ENCODE measurements at regions not wholly inside any gene's neighbourhood (a gene's known extent, or its start where the extent isn't known, plus 50 kb on each side); places are given as distances from the start of the nearest gene placed in this dataset.

DNA sequence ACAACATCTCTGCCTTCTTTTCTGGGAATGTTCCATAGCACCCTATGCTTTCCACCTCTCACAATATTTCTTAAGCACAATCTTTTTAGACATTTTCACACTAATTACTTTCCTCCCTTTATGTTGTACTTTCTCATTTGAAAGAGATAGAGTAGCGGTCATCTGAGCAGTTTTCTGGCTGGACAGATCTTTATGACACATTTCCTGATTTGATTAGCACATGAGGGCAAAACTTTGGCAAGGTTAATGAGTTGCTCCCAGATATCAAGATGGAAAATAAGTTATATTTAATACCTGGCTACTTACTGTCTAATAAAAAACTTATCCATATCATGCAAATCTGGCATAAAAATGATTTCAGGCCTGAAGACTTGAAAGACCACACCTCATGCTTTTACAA is 723.9 kb downstream of the SOCS6 start:
- DNase-seq (no peak), FAIRE-seq (no peak)
- Histone ChIP-seq H3K27ac (ENCODE audit: low read depth in 2 of 2, low read length in 2 of 2) (no peak overlapping the region), H3K4me1 (ENCODE audit: control insufficient read depth in 2 of 3, insufficient read depth in 2 of 3, low read depth in 1 of 3, low read length in 3 of 3) (no peaks in the 10 kb centered on the region), H3K9me3 (ENCODE audit: control insufficient read depth in 2 of 3, insufficient read depth in 1 of 3, low read length in 3 of 3) (no peaks in the 10 kb centered on the region), H3K9ac (ENCODE audit: low read length in 3 of 3) (no peak overlapping the region), H3K27me3 (ENCODE audit: control insufficient read depth, insufficient read depth, low read length) (no peaks in the 10 kb centered on the region), H3K4me3 (ENCODE audit: low read length in 3 of 3) (no peak overlapping the region), H3K36me3 (ENCODE audit: control insufficient read depth in 2 of 3, insufficient read depth in 3 of 3, low read length in 3 of 3) (no peaks in the 10 kb centered on the region)
- no peak for TF ChIP-seq CTCF (IDR thresholded peaks at IDR 0.05; ENCODE audit: borderline replicate concordance, extremely low read depth, insufficient read depth)
- intact Hi-C loops (cut with DNase I), result no loop called here

- Histone ChIP-seq H3K4me3 (ENCODE audit: low read length in 3 of 3) (no peak overlapping the region), H3K36me3 (ENCODE audit: control insufficient read depth in 2 of 3, insufficient read depth in 3 of 3, low read length in 3 of 3) (no peaks in the 10 kb centered on the region), H3K4me1 (ENCODE audit: control insufficient read depth in 2 of 3, insufficient read depth in 2 of 3, low read depth in 1 of 3, low read length in 3 of 3) (no peaks in the 10 kb centered on the region), H3K27ac (ENCODE audit: low read depth in 2 of 2, low read length in 2 of 2) (no peak overlapping the region), H3K9me3 (ENCODE audit: control insufficient read depth in 2 of 3, insufficient read depth in 1 of 3, low read length in 3 of 3) (no peaks in the 10 kb centered on the region), H3K9ac (ENCODE audit: low read length in 3 of 3) (no peak overlapping the region), H3K27me3 (ENCODE audit: control insufficient read depth, insufficient read depth, low read length) (no peaks in the 10 kb centered on the region)
- FAIRE-seq, result no peak
- TF ChIP-seq CTCF (IDR thresholded peaks at IDR 0.05; ENCODE audit: borderline replicate concordance, extremely low read depth, insufficient read depth), result no peak
- DNase-seq, result no peak
- intact Hi-C loops (cut with DNase I), result no loop called here
These were observed 722.5 kb downstream of the SOCS6 start for GRCh38 chr18:71011389-71011788.

- FAIRE-seq (no peak), DNase-seq (no peak)
- Histone ChIP-seq H3K9me3 (ENCODE audit: control insufficient read depth in 2 of 3, insufficient read depth in 1 of 3, low read length in 3 of 3) (no peaks in the 10 kb centered on the region), H3K4me3 (ENCODE audit: low read length in 3 of 3) (no peak overlapping the region), H3K27ac (ENCODE audit: low read depth in 2 of 2, low read length in 2 of 2) (no peak overlapping the region), H3K27me3 (ENCODE audit: control insufficient read depth, insufficient read depth, low read length) (no peaks in the 10 kb centered on the region), H3K4me1 (ENCODE audit: control insufficient read depth in 2 of 3, insufficient read depth in 2 of 3, low read depth in 1 of 3, low read length in 3 of 3) (no peaks in the 10 kb centered on the region), H3K9ac (ENCODE audit: low read length in 3 of 3) (no peak overlapping the region), H3K36me3 (ENCODE audit: control insufficient read depth in 2 of 3, insufficient read depth in 3 of 3, low read length in 3 of 3) (no peaks in the 10 kb centered on the region)
- intact Hi-C loops (cut with DNase I), result no loop called here
- no peak for TF ChIP-seq CTCF (IDR thresholded peaks at IDR 0.05; ENCODE audit: borderline replicate concordance, extremely low read depth, insufficient read depth)
These were observed 719.4 kb downstream of the SOCS6 start for GRCh38 chr18:71008257-71008656.

DNA sequence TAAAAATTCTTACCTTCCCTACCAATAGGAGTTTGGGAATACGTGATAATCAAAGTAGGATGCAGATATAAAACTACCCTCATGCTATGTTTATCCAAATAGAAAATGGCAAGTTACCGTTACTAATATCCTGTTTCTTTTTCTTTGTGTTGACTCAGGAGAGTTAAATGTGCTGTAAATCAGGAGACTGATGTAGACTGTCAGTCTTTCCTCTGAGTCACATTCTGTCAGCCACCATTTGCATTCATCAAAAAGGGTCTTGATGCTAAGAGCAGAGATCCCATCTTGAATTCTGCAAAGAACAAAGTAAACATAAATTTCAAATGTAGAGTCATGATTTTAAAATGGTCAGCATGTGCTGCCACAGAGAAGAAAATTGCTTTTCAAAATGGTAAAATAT is 712.8 kb downstream of the SOCS6 start:
- Histone ChIP-seq H3K9me3 (ENCODE audit: control insufficient read depth in 2 of 3, insufficient read depth in 1 of 3, low read length in 3 of 3) (no peaks in the 10 kb centered on the region), H3K36me3 (ENCODE audit: control insufficient read depth in 2 of 3, insufficient read depth in 3 of 3, low read length in 3 of 3) (no peaks in the 10 kb centered on the region), H3K27ac (ENCODE audit: low read depth in 2 of 2, low read length in 2 of 2) (no peak overlapping the region), H3K4me1 (ENCODE audit: control insufficient read depth in 2 of 3, insufficient read depth in 2 of 3, low read depth in 1 of 3, low read length in 3 of 3) (no peaks in the 10 kb centered on the region), H3K9ac (ENCODE audit: low read length in 3 of 3) (no peak overlapping the region), H3K4me3 (ENCODE audit: low read length in 3 of 3) (no peak overlapping the region), H3K27me3 (ENCODE audit: control insufficient read depth, insufficient read depth, low read length) (no peaks in the 10 kb centered on the region)
- intact Hi-C loops (cut with DNase I), result no loop called here
- TF ChIP-seq CTCF (IDR thresholded peaks at IDR 0.05; ENCODE audit: borderline replicate concordance, extremely low read depth, insufficient read depth), result no peak
- no peak for FAIRE-seq
- DNase-seq, result no peak
